AG04450 (cell line): ENCODE measurements at regions not wholly inside any gene's neighbourhood (a gene's known extent, or its start where the extent isn't known, plus 50 kb on each side); places are given as distances from the start of the nearest gene placed in this dataset.

Source experiments
- CTCF ChIA-PET: fragments of 300-600, 350-600 bp; formaldehyde crosslinking; extraction: SDS; loops from one replicate; lab custom pipeline; 2022; ENCODE audit warnings: antibody characterized with exemption, inconsistent platforms; lab: Charles Lee
- POLR2A ChIA-PET: fragments of 350-600 bp; formaldehyde crosslinking; extraction: SDS; loops from one replicate; lab custom pipeline; 2021; ENCODE audit warnings: antibody characterized with exemption, inconsistent platforms; lab: Yijun Ruan, JAX
- DNase-seq: peaks from one replicate; pipeline ENCODE4 v3.0.0-alpha.2; 2011; ENCODE audit warnings: low read depth, low spot score
- H3K27ac ChIP-seq: one replicate; pipeline ENCODE4 v1.5.1; 2012; ENCODE audit warnings: low read depth, low read length, control low read depth
- H3K27me3 ChIP-seq: one replicate; pipeline ENCODE4 v1.6.0; 2012; ENCODE audit warnings: low read length; ENCODE audit not compliant: control insufficient read depth, insufficient read depth
- H3K4me3 ChIP-seq: 2 replicates; pipeline ENCODE4 v1.5.1; 2011; ENCODE audit warnings: mild to moderate bottlenecking, low read depth, low read length, control low read depth
- H3K9me3 ChIP-seq: 2 replicates; pipeline ENCODE4 v1.5.1; 2012; ENCODE audit warnings: low read length; ENCODE audit not compliant: control insufficient read depth, insufficient read depth
- CTCF ChIP-seq: IDR thresholded peaks from 2 replicates; pipeline ENCODE4 v1.5.1; 2011; ENCODE audit warnings: low read depth, low read length, control low read depth, inconsistent platforms

GRCh38 chr4:45580334-45580733, 543.5 kb downstream of the GABRG1 start:
- TF ChIP-seq CTCF, result no peak
- no peaks in the 10 kb centered on the region for H3K27me3 ChIP-seq
- CTCF ChIA-PET, result no interaction called here
- no peak overlapping the region for H3K4me3 ChIP-seq
- H3K9me3 ChIP-seq, result peaks cover 9% of the 10 kb centered on the region
- H3K27ac ChIP-seq, result no peak overlapping the region
- POLR2A ChIA-PET, result no interaction called here
- DNase-seq, result no peak

GRCh38 chr4:45578874-45579273, 545.0 kb downstream of the GABRG1 start:
- CTCF ChIA-PET, result no interaction called here
- no peak overlapping the region for H3K4me3 ChIP-seq
- H3K27ac ChIP-seq, result no peak overlapping the region
- no peaks in the 10 kb centered on the region for H3K27me3 ChIP-seq
- no peaks in the 10 kb centered on the region for H3K9me3 ChIP-seq
- no peak for TF ChIP-seq CTCF
- POLR2A ChIA-PET, result no interaction called here
- DNase-seq, result no peak

- no peak for TF ChIP-seq CTCF
- Histone ChIP-seq H3K9me3 (no peaks in the 10 kb centered on the region), H3K4me3 (no peak overlapping the region), H3K27ac (no peak overlapping the region), H3K27me3 (no peaks in the 10 kb centered on the region)
- POLR2A ChIA-PET, result no interaction called here
- CTCF ChIA-PET, result no interaction called here
- no peak for DNase-seq
These were observed 547.6 kb downstream of the GABRG1 start for GRCh38 chr4:45576275-45576674.

GRCh38 chr4:45569619-45570018, 554.2 kb downstream of the GABRG1 start:
- H3K27me3 ChIP-seq, result no peaks in the 10 kb centered on the region
- H3K9me3 ChIP-seq, result peaks cover 8% of the 10 kb centered on the region; the same call in 1 of the 2 replicates
- POLR2A ChIA-PET, result no interaction called here
- H3K4me3 ChIP-seq, result no peak overlapping the region
- no peak for DNase-seq
- CTCF ChIA-PET, result no interaction called here
- no peak for TF ChIP-seq CTCF
- H3K27ac ChIP-seq, result no peak overlapping the region

- CTCF ChIA-PET, result no interaction called here
- POLR2A ChIA-PET, result no interaction called here
- no peak overlapping the region for H3K27ac ChIP-seq
- H3K4me3 ChIP-seq, result no peak overlapping the region
- H3K9me3 ChIP-seq, result peaks cover 8% of the 10 kb centered on the region; the same call in 1 of the 2 replicates
- no peak for TF ChIP-seq CTCF
- no peaks in the 10 kb centered on the region for H3K27me3 ChIP-seq
- DNase-seq, result no peak
These were observed 555.2 kb downstream of the GABRG1 start for GRCh38 chr4:45568694-45569093.
